Uterus (tissue), 2 donors: ENCODE measurements at regions not wholly inside any gene's neighbourhood (a gene's known extent, or its start where the extent isn't known, plus 50 kb on each side); places are given as distances from the start of the nearest gene placed in this dataset.

Experiments used
- POLR2A ChIP-seq, 2 donors: fragments of 450-650 bp; IDR thresholded peaks; one replicate each; pipeline ENCODE4 v1.6.1; 2016; ENCODE audit warnings: antibody characterized with exemption in 2 of 2, mild to moderate bottlenecking in 1 of 2, moderate library complexity in 1 of 2
- TF ChIP-seq, protein P1 (sequence below), 4 experiments: fragments of 200-600 bp in 2 of 4; fragments of 450-650 bp in 2 of 4; sonication (generic) in 2 of 4; IDR thresholded peaks; one replicate each; pipeline ENCODE4 v1.5.1; 2016 to 2019; ENCODE audit warnings: antibody characterized with exemption in 4 of 4, mild to moderate bottlenecking in 2 of 4, moderate library complexity in 1 of 4

DNA sequence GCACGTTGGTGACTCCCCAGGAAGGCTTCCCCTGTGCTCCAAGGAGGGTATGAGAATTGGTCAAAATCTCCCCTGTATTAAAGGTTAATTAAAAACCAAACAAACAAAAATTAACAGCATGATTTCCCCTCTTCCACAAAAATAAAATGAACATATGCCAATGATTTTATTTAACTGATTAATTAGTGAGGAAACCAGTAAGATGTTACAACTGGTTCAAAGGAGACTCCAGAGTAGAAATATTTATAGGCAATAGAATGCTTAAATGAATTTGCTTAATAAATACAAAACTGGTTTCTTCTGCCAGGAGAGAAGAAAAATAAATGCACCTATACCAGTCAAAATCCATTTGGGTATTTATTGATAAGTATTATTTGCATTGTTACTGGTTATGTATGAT is 249.5 kb upstream of the DEPDC1 start:
- TF ChIP-seq, protein P1, sequence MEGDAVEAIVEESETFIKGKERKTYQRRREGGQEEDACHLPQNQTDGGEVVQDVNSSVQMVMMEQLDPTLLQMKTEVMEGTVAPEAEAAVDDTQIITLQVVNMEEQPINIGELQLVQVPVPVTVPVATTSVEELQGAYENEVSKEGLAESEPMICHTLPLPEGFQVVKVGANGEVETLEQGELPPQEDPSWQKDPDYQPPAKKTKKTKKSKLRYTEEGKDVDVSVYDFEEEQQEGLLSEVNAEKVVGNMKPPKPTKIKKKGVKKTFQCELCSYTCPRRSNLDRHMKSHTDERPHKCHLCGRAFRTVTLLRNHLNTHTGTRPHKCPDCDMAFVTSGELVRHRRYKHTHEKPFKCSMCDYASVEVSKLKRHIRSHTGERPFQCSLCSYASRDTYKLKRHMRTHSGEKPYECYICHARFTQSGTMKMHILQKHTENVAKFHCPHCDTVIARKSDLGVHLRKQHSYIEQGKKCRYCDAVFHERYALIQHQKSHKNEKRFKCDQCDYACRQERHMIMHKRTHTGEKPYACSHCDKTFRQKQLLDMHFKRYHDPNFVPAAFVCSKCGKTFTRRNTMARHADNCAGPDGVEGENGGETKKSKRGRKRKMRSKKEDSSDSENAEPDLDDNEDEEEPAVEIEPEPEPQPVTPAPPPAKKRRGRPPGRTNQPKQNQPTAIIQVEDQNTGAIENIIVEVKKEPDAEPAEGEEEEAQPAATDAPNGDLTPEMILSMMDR (IDR thresholded peaks at IDR 0.05) = no peak
- TF ChIP-seq POLR2A (IDR thresholded peaks at IDR 0.05) = no peak
